Testis (tissue), 2 donors: ENCODE measurements at regions not wholly inside any gene's neighbourhood (a gene's known extent, or its start where the extent isn't known, plus 50 kb on each side); places are given as distances from the start of the nearest gene placed in this dataset.

ENCODE experiments used
- DNase-seq: peaks from one replicate; pipeline ENCODE4 v3.0.0-alpha.2; 2019
- H3K27ac ChIP-seq, 2 donors: fragments of 200-600 bp; sonication (generic); one replicate each; pipeline ENCODE4 v1.5.1; 2019
- H3K27me3 ChIP-seq: fragments of 200-600 bp; sonication (generic); one replicate; pipeline ENCODE4 v1.5.1; 2019
- H3K36me3 ChIP-seq: fragments of 200-600 bp; sonication (generic); one replicate; pipeline ENCODE4 v1.5.1; 2017; ENCODE audit warnings: low read depth; ENCODE audit errors: missing control alignments
- H3K4me1 ChIP-seq: fragments of 200-600 bp; sonication (generic); one replicate; pipeline ENCODE4 v1.5.1; 2019
- H3K4me3 ChIP-seq, 2 donors: fragments of 200-600 bp; sonication (generic); one replicate each; pipeline ENCODE4 v1.5.1; 2017 to 2019
- H3K9me3 ChIP-seq: fragments of 200-600 bp; sonication (generic); one replicate; pipeline ENCODE4 v1.5.1; 2017
- CTCF ChIP-seq, 3 experiments: fragments of 450-650 bp in 2 of 3; fragments of 200-600 bp in 1 of 3; sonication (generic) in 1 of 3; IDR thresholded peaks; one replicate each; pipeline ENCODE4 v1.5.1; 2016 to 2019; ENCODE audit warnings: antibody characterized with exemption in 3 of 3, mild to moderate bottlenecking in 2 of 3, moderate library complexity in 1 of 3
- POLR2A ChIP-seq: fragments of 450-650 bp; IDR thresholded peaks from one replicate; pipeline ENCODE4 v1.6.1; 2017; ENCODE audit warnings: antibody characterized with exemption, mild to moderate bottlenecking, moderate library complexity
- WGBS, 2 donors: methylation state at CpG; one replicate each; pipeline ENCODE4 v1.1.5; 2018; 5-methylcytosine and 5-hydroxymethylcytosine counted together
- intact Hi-C: fragments of 100-400 bp; cut with DNase I; formaldehyde crosslinking; loops from one replicate; pipeline ENCODE4 v1.15.1; 2023; ENCODE audit warnings: low total_unique reads

- intact Hi-C loops, result no loop called here
- Histone ChIP-seq H3K27me3 (no peaks in the 10 kb centered on the region), H3K4me3 (no peak overlapping the region), H3K27ac (no peak overlapping the region), H3K36me3 (no peaks in the 10 kb centered on the region), H3K9me3 (no peaks in the 10 kb centered on the region), H3K4me1 (no peaks in the 10 kb centered on the region)
- no peak for DNase-seq
- no peak for TF ChIP-seq CTCF (IDR thresholded peaks at IDR 0.05)
- TF ChIP-seq POLR2A, result no peak
- 54 to 67% methylated on average over 2 of the region's 2 CpGs for WGBS, 2 donors
These were observed 219.7 kb upstream of the FGF13 start for GRCh38 chrX:138931212-138931611.

GRCh38 chrX:138930583-138930945 lies 219.0 kb upstream of the FGF13 start:
- no peak for DNase-seq
- intact Hi-C loops, result no loop called here
- Histone ChIP-seq H3K4me1 (no peaks in the 10 kb centered on the region), H3K27ac (no peak overlapping the region), H3K9me3 (no peaks in the 10 kb centered on the region), H3K36me3 (no peaks in the 10 kb centered on the region), H3K27me3 (no peaks in the 10 kb centered on the region), H3K4me3 (no peak overlapping the region)
- WGBS, 2 donors, result 72 to 78% methylated on average over 4 of the region's 4 CpGs
- TF ChIP-seq POLR2A (no peak), CTCF (IDR thresholded peaks at IDR 0.05) (no peak)

- no peaks in the 10 kb centered on the region for H3K36me3 ChIP-seq
- intact Hi-C loops, result no loop called here
- DNase-seq, result no peak
- no peaks in the 10 kb centered on the region for H3K4me1 ChIP-seq
- 73 to 84% methylated on average over 4 of the region's 4 CpGs for WGBS, 2 donors
- no peaks in the 10 kb centered on the region for H3K9me3 ChIP-seq
- no peak overlapping the region for H3K4me3 ChIP-seq
- TF ChIP-seq CTCF (IDR thresholded peaks at IDR 0.05) (no peak), POLR2A (no peak)
- H3K27me3 ChIP-seq, result no peaks in the 10 kb centered on the region
- no peak overlapping the region for H3K27ac ChIP-seq
These were observed 218.5 kb upstream of the FGF13 start for GRCh38 chrX:138929926-138930582.

GRCh38 chrX:138928737-138929459 lies 217.4 kb upstream of the FGF13 start:
- WGBS, 2 donors, result 84 to 90% methylated on average over 1 of the region's 1 CpG
- TF ChIP-seq POLR2A (no peak), CTCF (IDR thresholded peaks at IDR 0.05) (no peak)
- no peak overlapping the region for H3K27ac ChIP-seq
- no peaks in the 10 kb centered on the region for H3K36me3 ChIP-seq
- no peak for DNase-seq
- H3K9me3 ChIP-seq, result no peaks in the 10 kb centered on the region
- H3K4me3 ChIP-seq, result no peak overlapping the region
- no peaks in the 10 kb centered on the region for H3K27me3 ChIP-seq
- intact Hi-C loops, result no loop called here
- H3K4me1 ChIP-seq, result no peaks in the 10 kb centered on the region

- H3K4me3 ChIP-seq, result no peak overlapping the region
- H3K9me3 ChIP-seq, result no peaks in the 10 kb centered on the region
- 69 to 73% methylated on average over 3 of the region's 3 CpGs for WGBS, 2 donors
- TF ChIP-seq CTCF (IDR thresholded peaks at IDR 0.05), result no peak
- no peak for TF ChIP-seq POLR2A
- H3K4me1 ChIP-seq, result no peaks in the 10 kb centered on the region
- no peaks in the 10 kb centered on the region for H3K36me3 ChIP-seq
- intact Hi-C loops, result no loop called here
- H3K27ac ChIP-seq, result no peak overlapping the region
- no peaks in the 10 kb centered on the region for H3K27me3 ChIP-seq
- DNase-seq, result no peak
These were observed 213.8 kb upstream of the FGF13 start for GRCh38 chrX:138925330-138925729.
